ENCODE measurements at regions not wholly inside any gene's neighbourhood (a gene's known extent, or its start where the extent isn't known, plus 50 kb on each side); places are given as distances from the start of the nearest gene placed in this dataset.

DNA sequence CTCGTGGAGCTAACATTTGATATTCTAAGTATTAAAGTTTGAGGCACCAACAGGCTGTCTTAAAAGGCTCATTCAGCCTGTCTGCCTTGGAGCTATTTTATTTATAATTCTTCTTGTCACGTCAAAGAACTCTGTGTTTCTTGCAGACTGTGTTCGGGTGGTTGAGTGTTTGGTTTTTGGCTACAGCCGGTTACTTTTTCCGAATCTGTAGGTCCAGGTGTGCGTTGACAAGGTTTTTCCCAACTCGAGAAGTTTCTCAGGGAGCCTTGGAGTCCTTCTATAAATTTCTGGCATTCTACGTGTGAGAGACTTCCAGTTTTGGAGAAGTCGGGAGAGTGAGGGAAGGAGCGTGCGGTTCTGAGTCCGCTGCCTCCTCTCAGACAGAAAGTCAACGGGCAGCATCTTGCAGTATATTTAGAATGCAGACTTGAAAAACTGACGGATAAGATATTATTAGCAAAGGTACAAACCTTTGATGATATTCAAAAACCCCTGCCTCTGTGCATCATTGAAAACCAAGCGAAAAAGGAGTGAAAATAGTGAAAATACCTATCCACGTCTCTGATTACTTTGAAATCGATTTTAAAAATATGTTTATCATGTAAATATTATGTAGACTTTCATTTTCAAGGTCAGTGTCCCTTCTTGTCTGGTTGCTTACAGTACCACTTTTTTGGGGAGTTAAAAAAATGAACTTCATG, 85.2 kb upstream of the PPARA start:
- no peaks in the 10 kb centered on the region for H3K36me3 Mint-ChIP-seq (ENCODE audit: low read depth)
- Histone ChIP-seq H3K4me3 (ENCODE audit: low read length) (no peak overlapping the region), H3K27me3 (ENCODE audit: control insufficient read depth, insufficient read depth, low read length, poor library complexity, severe bottlenecking) (peaks cover 97% of the 10 kb centered on the region), H3K9ac (ENCODE audit: extremely low read depth, low read length, poor library complexity, severe bottlenecking) (no peak overlapping the region), H3K36me3 (ENCODE audit: control insufficient read depth, insufficient read depth, low read length) (no peaks in the 10 kb centered on the region), H3K4me1 (ENCODE audit: control insufficient read depth, insufficient read depth, low read length) (no peaks in the 10 kb centered on the region), H3K27ac (ENCODE audit: low read depth, low read length) (no peak overlapping the region), H3K9me3 (ENCODE audit: control insufficient read depth, low read length) (no peaks in the 10 kb centered on the region)
- peaks cover 6% of the 10 kb centered on the region for H3K4me1 Mint-ChIP-seq
- H3K4me3 Mint-ChIP-seq, result no peak overlapping the region
- peak; percentile 8 for DNase-seq
- H3K9me3 Mint-ChIP-seq, result no peaks in the 10 kb centered on the region
- H3K27me3 Mint-ChIP-seq (ENCODE audit: insufficient read depth), result peaks cover 78% of the 10 kb centered on the region
- H3K27ac Mint-ChIP-seq, result no peak overlapping the region
- TF ChIP-seq, protein P1, sequence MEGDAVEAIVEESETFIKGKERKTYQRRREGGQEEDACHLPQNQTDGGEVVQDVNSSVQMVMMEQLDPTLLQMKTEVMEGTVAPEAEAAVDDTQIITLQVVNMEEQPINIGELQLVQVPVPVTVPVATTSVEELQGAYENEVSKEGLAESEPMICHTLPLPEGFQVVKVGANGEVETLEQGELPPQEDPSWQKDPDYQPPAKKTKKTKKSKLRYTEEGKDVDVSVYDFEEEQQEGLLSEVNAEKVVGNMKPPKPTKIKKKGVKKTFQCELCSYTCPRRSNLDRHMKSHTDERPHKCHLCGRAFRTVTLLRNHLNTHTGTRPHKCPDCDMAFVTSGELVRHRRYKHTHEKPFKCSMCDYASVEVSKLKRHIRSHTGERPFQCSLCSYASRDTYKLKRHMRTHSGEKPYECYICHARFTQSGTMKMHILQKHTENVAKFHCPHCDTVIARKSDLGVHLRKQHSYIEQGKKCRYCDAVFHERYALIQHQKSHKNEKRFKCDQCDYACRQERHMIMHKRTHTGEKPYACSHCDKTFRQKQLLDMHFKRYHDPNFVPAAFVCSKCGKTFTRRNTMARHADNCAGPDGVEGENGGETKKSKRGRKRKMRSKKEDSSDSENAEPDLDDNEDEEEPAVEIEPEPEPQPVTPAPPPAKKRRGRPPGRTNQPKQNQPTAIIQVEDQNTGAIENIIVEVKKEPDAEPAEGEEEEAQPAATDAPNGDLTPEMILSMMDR (conservative IDR thresholded peaks at IDR 0.05), result no peak
- 87 to 93% methylated on average over 14 to 16 of the region's 17 CpGs for WGBS, 2 experiments (ENCODE audit: insufficient coverage in 1 of 2, insufficient read length in 1 of 2)

DNA sequence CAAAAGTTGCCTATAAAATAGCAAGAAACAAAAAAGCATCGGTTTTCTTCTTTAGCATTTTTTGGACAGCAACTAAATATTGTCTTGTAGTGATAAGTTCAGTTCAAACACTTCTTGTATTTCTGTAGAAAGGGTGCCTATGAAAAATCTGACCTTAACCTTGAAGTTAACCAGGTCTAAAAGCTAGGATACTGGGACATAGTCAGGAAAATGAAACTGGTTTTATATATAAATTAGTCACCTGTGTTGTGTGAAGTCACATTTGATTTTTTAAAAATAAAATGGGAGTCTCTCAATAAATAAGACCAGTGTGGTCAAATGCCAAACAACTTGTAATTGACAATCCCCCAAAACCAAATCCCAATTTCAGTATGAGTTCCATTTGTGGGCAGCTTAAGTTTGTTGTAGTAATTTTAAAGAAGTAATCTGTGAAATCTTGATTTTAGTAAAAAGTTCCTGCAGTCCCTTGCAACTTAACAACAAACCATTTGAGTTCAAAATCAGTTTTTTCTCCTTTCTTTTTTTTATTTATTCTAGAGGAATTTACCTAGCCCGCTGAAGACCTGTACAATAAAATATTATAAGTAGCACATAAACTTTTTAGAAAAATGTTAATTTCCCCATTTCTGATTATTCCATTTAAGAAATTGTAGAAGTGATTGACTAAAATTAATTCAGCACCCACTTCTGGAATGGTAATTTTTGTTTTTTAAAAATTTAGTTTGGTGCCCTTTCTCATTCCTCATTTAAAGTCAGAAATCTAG, 84.5 kb upstream of the PPARA start:
- no peaks in the 10 kb centered on the region for H3K4me1 ChIP-seq (ENCODE audit: control insufficient read depth, insufficient read depth, low read length)
- Mint-ChIP-seq H3K36me3 (ENCODE audit: low read depth) (no peaks in the 10 kb centered on the region), H3K4me1 (peaks cover 3% of the 10 kb centered on the region), H3K27ac (no peak overlapping the region), H3K4me3 (no peak overlapping the region), H3K27me3 (ENCODE audit: insufficient read depth) (peaks cover 76% of the 10 kb centered on the region), H3K9me3 (no peaks in the 10 kb centered on the region)
- H3K9ac ChIP-seq (ENCODE audit: extremely low read depth, low read length, poor library complexity, severe bottlenecking), result no peak overlapping the region
- no peak overlapping the region for H3K4me3 ChIP-seq (ENCODE audit: low read length)
- no peaks in the 10 kb centered on the region for H3K36me3 ChIP-seq (ENCODE audit: control insufficient read depth, insufficient read depth, low read length)
- TF ChIP-seq, protein P1 (conservative IDR thresholded peaks at IDR 0.05), result no peak
- no peak overlapping the region for H3K27ac ChIP-seq (ENCODE audit: low read depth, low read length)
- peaks cover 96% of the 10 kb centered on the region for H3K27me3 ChIP-seq (ENCODE audit: control insufficient read depth, insufficient read depth, low read length, poor library complexity, severe bottlenecking)
- no peak for DNase-seq
- WGBS, 2 experiments (ENCODE audit: insufficient coverage in 1 of 2, insufficient read length in 1 of 2), result 100% methylated on average over 1 of the region's 2 CpGs
- no peaks in the 10 kb centered on the region for H3K9me3 ChIP-seq (ENCODE audit: control insufficient read depth, low read length)

DNA sequence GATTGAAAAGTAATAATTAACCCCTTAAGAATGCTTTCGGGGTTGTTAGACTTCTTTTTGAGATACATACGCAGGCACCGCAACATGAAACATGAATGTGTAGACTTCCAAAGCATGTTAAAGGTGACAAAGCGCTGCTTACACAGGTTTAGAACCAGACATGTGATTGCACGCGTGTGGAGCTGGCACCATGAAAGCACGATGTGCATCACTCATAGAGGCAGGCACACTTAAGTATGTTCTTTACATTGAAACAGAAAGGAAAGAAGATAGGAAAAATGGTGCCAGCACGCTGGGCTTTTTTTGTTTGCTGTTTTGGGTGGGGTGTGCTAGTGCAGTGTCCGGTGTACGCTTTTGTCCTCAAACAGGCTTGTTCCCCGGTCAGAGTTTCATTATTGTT, 83.6 kb upstream of the PPARA start:
- Histone ChIP-seq H3K27ac (ENCODE audit: low read depth, low read length) (no peak overlapping the region), H3K36me3 (ENCODE audit: control insufficient read depth, insufficient read depth, low read length) (no peaks in the 10 kb centered on the region), H3K9ac (ENCODE audit: extremely low read depth, low read length, poor library complexity, severe bottlenecking) (no peak overlapping the region), H3K27me3 (ENCODE audit: control insufficient read depth, insufficient read depth, low read length, poor library complexity, severe bottlenecking) (peaks cover 95% of the 10 kb centered on the region), H3K4me3 (ENCODE audit: low read length) (no peak overlapping the region), H3K4me1 (ENCODE audit: control insufficient read depth, insufficient read depth, low read length) (no peaks in the 10 kb centered on the region), H3K9me3 (ENCODE audit: control insufficient read depth, low read length) (no peaks in the 10 kb centered on the region)
- Mint-ChIP-seq H3K9me3 (no peaks in the 10 kb centered on the region), H3K36me3 (ENCODE audit: low read depth) (no peaks in the 10 kb centered on the region), H3K4me3 (no peak overlapping the region), H3K27me3 (ENCODE audit: insufficient read depth) (peaks cover 78% of the 10 kb centered on the region), H3K4me1 (peaks cover 2% of the 10 kb centered on the region), H3K27ac (no peak overlapping the region)
- DNase-seq, result no peak
- TF ChIP-seq, protein P1 (conservative IDR thresholded peaks at IDR 0.05), result no peak
- WGBS, 2 experiments (ENCODE audit: insufficient coverage in 1 of 2, insufficient read length in 1 of 2), result 90 to 98% methylated on average over 11 of the region's 11 CpGs

All from endodermal cell (in vitro differentiated cells).